HG03520 (cell line): ENCODE measurements at regions not wholly inside any gene's neighbourhood (a gene's known extent, or its start where the extent isn't known, plus 50 kb on each side); places are given as distances from the start of the nearest gene placed in this dataset.

Experiments
- ATAC-seq: cut with Tn5 transposase; IDR thresholded peaks from one replicate; pipeline ENCODE4 v1.9.1; 2021; ENCODE audit warnings: mild to moderate bottlenecking, moderate library complexity; ENCODE audit not compliant: unreplicated experiment

- ATAC-seq, result no peak
These were observed 1386.2 kb downstream of the BRD1 start for GRCh38 chr22:48441553-48441850.

- no peak for ATAC-seq
These were observed 1386.8 kb downstream of the BRD1 start for GRCh38 chr22:48440673-48441552.

GRCh38 chr22:48440176-48440575 is 1387.5 kb downstream of the BRD1 start:
- ATAC-seq, result no peak

- no peak for ATAC-seq
These were observed 1388.0 kb downstream of the BRD1 start for GRCh38 chr22:48439560-48440135.

GRCh38 chr22:48438800-48439559 is 1388.7 kb downstream of the BRD1 start:
- ATAC-seq, result no peak

GRCh38 chr22:48438096-48438495 is 1389.6 kb downstream of the BRD1 start:
- no peak for ATAC-seq

- ATAC-seq, result no peak
These were observed 1391.3 kb downstream of the BRD1 start for GRCh38 chr22:48436201-48436931.

GRCh38 chr22:48434868-48435250 is 1392.8 kb downstream of the BRD1 start:
- no peak for ATAC-seq

- ATAC-seq, result no peak
These were observed 1393.4 kb downstream of the BRD1 start for GRCh38 chr22:48434156-48434867.

- no peak for ATAC-seq
These were observed 1394.0 kb downstream of the BRD1 start for GRCh38 chr22:48433647-48434046.

- ATAC-seq, result no peak
These were observed 1394.7 kb downstream of the BRD1 start for GRCh38 chr22:48432781-48433518.

GRCh38 chr22:48431536-48432315 is 1395.9 kb downstream of the BRD1 start:
- ATAC-seq, result no peak

GRCh38 chr22:48431014-48431413 is 1396.7 kb downstream of the BRD1 start:
- no peak for ATAC-seq

- no peak for ATAC-seq
These were observed 1398.1 kb downstream of the BRD1 start for GRCh38 chr22:48429446-48430020.

- ATAC-seq, result no peak
These were observed 1398.9 kb downstream of the BRD1 start for GRCh38 chr22:48428631-48429371.

GRCh38 chr22:48427731-48428211 is 1399.9 kb downstream of the BRD1 start:
- ATAC-seq, result no peak

- no peak for ATAC-seq
These were observed 1401.0 kb downstream of the BRD1 start for GRCh38 chr22:48426466-48427380.
